GM18505 (cell line): ENCODE measurements at regions not wholly inside any gene's neighbourhood (a gene's known extent, or its start where the extent isn't known, plus 50 kb on each side); places are given as distances from the start of the nearest gene placed in this dataset.

Experiments
- ATAC-seq: cut with Tn5 transposase; IDR thresholded peaks from one replicate; pipeline ENCODE4 v1.9.1; 2021; ENCODE audit not compliant: unreplicated experiment
- POLR2A ChIP-seq: IDR thresholded peaks from 4 replicates; pipeline ENCODE4 v1.6.1; 2011; ENCODE audit warnings: borderline replicate concordance; ENCODE audit not compliant: insufficient read depth, insufficient read length; ENCODE audit errors: extremely low read depth

GRCh38 chr11:45468267-45468856 lies 182.2 kb upstream of the SYT13 start:
- no peak for TF ChIP-seq POLR2A
- ATAC-seq: no peak

- no peak for ATAC-seq
- no peak for TF ChIP-seq POLR2A
Observed at GRCh38 chr11:45463541-45463940, 177.4 kb upstream of the SYT13 start.

- no peak for ATAC-seq
- TF ChIP-seq POLR2A: no peak
Observed at GRCh38 chr11:45461514-45461913, 175.4 kb upstream of the SYT13 start.

- TF ChIP-seq POLR2A: no peak
- ATAC-seq: no peak
Observed at GRCh38 chr11:45459491-45459890, 173.3 kb upstream of the SYT13 start.

GRCh38 chr11:45458269-45458668 lies 172.1 kb upstream of the SYT13 start:
- no peak for TF ChIP-seq POLR2A
- no peak for ATAC-seq

GRCh38 chr11:45457649-45458048 lies 171.5 kb upstream of the SYT13 start:
- no peak for TF ChIP-seq POLR2A
- ATAC-seq: no peak

GRCh38 chr11:45456686-45457085 lies 170.5 kb upstream of the SYT13 start:
- ATAC-seq: no peak
- no peak for TF ChIP-seq POLR2A

GRCh38 chr11:45455536-45455935 lies 169.4 kb upstream of the SYT13 start:
- no peak for TF ChIP-seq POLR2A
- no peak for ATAC-seq

- no peak for ATAC-seq
- TF ChIP-seq POLR2A: no peak
Observed at GRCh38 chr11:45454917-45455401, 168.8 kb upstream of the SYT13 start.

GRCh38 chr11:45453721-45454120 lies 167.6 kb upstream of the SYT13 start:
- no peak for TF ChIP-seq POLR2A
- no peak for ATAC-seq

- no peak for TF ChIP-seq POLR2A
- ATAC-seq: no peak
Observed at GRCh38 chr11:45451766-45452440, 165.8 kb upstream of the SYT13 start.

- no peak for TF ChIP-seq POLR2A
- ATAC-seq: no peak
Observed at GRCh38 chr11:45450189-45450588, 164.0 kb upstream of the SYT13 start.

GRCh38 chr11:45449036-45449601 lies 163.0 kb upstream of the SYT13 start:
- TF ChIP-seq POLR2A: no peak
- no peak for ATAC-seq

- TF ChIP-seq POLR2A: no peak
- no peak for ATAC-seq
Observed at GRCh38 chr11:45448561-45448960, 162.4 kb upstream of the SYT13 start.
